ENCODE measurements at regions not wholly inside any gene's neighbourhood (a gene's known extent, or its start where the extent isn't known, plus 50 kb on each side); places are given as distances from the start of the nearest gene placed in this dataset.

DNA sequence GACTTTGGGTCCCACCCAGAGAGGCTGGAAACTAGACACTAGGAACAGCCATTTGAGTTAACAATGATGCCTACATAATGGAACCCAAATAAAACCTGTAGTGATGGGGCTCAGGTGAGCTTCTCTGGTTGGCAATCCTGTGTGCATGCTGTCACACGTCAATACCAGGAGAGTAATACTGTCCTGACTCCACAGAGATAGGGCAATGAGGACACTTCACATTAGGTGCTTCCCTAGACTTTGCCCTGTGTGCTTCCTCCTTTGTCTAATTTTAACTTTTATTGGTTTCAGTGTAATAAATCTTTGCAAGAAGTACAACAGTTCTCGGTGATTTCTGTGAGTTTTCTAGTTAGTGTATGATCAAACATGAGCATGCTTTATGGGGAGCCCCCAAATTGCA, 281.8 kb upstream of the ARRDC4 start:
- no peak for DNase-seq (ENCODE audit: low read depth)

DNA sequence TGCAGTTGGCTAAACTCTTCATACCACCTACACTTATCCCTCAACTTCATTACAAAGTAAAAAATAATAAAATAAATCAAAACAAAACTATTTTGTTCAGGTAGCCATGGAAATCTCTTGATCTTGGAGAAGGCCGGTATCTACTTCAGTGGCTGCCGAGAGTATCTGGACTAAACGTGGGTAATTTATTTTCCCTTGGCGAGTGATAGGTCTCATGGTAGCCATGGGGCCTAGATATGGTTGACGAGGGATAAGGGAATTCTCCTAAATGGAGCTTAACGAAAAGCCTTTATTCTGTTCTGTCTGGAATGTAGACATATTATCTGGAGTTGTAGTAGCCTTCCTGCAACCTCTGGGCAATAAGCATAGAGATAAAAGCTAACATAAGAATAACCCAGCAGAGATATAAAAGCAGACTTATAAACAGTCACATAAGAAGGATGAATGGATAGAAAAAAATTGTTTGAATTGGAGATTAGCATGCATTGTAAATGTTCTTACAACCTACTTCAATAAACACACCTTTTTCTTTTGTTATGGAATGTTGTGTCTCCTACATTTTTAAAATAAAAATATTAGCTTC, 281.3 kb upstream of the ARRDC4 start:
- no peak overlapping the region for H3K4me3 ChIP-seq (replicated peaks; ENCODE audit: low read depth, low read length)
- TF ChIP-seq, protein P1, sequence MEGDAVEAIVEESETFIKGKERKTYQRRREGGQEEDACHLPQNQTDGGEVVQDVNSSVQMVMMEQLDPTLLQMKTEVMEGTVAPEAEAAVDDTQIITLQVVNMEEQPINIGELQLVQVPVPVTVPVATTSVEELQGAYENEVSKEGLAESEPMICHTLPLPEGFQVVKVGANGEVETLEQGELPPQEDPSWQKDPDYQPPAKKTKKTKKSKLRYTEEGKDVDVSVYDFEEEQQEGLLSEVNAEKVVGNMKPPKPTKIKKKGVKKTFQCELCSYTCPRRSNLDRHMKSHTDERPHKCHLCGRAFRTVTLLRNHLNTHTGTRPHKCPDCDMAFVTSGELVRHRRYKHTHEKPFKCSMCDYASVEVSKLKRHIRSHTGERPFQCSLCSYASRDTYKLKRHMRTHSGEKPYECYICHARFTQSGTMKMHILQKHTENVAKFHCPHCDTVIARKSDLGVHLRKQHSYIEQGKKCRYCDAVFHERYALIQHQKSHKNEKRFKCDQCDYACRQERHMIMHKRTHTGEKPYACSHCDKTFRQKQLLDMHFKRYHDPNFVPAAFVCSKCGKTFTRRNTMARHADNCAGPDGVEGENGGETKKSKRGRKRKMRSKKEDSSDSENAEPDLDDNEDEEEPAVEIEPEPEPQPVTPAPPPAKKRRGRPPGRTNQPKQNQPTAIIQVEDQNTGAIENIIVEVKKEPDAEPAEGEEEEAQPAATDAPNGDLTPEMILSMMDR (IDR thresholded peaks at IDR 0.05; ENCODE audit: low read length, missing control alignments), result no peak
- DNase-seq (ENCODE audit: low read depth), result no peak

More for the DNA sequence above, 281.8 kb upstream of the ARRDC4 start:
- TF ChIP-seq, protein P1 (IDR thresholded peaks at IDR 0.05; ENCODE audit: low read length, missing control alignments), result no peak
- no peak overlapping the region for H3K4me3 ChIP-seq (replicated peaks; ENCODE audit: low read depth, low read length)

DNA sequence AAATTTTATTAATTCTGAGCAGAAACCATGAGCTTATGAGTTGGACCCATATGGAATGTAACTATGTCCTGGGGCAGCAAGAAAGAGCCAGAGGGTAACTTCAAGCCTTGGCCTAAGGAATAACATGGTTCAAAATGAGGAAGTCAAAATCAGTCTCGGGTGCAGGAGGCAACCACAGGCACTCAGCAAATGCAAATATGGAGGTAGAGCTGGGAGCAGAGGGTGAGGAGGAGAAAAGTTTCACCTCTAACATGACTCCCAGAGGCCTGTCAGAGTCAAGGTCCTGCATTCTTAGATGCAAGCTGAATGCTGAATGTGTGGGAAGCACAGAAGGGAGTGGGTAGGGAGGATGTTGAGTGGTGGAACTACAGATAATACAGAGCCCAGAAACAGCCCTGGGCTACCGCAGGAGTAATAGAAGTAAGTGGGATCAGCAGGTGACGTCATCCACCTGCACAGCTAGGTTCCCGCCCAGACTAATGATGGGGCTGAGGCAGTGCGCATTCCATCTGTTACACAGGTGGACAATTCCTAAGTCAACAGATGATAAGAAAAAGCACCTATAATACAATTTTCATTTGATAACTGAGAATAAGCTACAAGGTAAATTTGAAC, 279.8 kb upstream of the ARRDC4 start:
- no peak overlapping the region for H3K4me3 ChIP-seq (replicated peaks; ENCODE audit: low read depth, low read length)
- no peak for DNase-seq (ENCODE audit: low read depth)
- TF ChIP-seq, protein P1 (IDR thresholded peaks at IDR 0.05; ENCODE audit: low read length, missing control alignments), result no peak

DNA sequence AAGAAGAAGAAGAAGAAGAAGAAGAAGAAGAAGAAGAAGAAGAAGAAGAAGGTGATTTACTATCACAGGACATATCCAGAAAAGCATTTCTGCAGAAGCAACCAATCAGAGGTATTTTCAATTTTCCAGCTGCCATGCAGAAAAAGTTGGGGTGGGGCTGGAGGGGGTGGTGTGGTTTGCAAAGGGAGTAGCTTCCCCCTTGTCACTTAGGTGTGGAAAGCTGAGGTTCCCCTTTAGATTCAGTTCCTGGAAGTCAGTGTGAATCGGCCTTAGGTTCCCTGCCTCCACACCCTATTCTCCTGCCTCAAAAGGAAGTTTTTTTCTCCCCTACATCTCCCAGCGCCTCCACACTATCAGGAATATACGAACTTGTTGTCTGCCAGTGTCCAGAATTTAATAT, 276.7 kb upstream of the ARRDC4 start:
- DNase-seq (ENCODE audit: low read depth), result no peak
- H3K4me3 ChIP-seq (replicated peaks; ENCODE audit: low read depth, low read length), result no peak overlapping the region
- TF ChIP-seq, protein P1 (IDR thresholded peaks at IDR 0.05; ENCODE audit: low read length, missing control alignments), result no peak

DNA sequence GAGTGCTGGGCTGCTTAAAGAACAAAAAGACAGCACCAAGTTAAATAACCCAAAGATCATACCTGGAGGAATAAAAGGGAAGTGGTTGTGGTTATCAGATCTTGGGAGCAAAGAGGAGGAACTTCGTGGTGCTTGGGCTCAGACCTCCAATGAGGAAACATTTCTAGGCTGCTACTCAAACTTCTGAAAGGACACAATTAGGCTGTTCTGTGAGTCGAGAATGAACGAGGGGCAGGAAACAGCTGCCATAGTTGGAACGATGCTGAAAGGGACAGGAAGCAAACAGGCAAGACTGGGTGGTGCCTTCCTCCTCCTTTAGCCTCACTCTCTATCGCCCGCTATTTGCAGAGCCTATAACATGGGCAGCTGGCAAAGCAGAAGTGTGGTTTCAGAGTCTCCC, 276.3 kb upstream of the ARRDC4 start:
- no peak for DNase-seq (ENCODE audit: low read depth)
- TF ChIP-seq, protein P1 (IDR thresholded peaks at IDR 0.05; ENCODE audit: low read length, missing control alignments), result no peak
- H3K4me3 ChIP-seq (replicated peaks; ENCODE audit: low read depth, low read length), result no peak overlapping the region

DNA sequence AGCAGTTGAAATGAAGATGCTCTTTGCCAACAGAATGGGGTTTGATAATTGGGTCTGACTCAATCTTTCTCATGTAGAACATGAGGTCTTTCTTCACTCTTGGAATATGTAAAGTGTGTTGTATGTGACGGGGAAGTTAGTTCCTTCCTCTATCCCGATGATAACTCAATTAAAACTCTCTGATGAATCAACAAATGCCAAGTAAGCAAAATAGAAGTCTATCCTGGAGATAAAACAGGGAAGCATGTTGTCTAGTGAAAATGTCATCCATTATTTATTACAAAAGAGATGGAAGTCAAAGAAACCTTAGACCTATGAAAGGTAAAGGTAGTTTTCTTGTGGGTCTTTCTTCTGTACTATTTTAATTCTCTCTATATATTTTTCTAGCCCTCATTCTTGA, 274.2 kb upstream of the ARRDC4 start:
- H3K4me3 ChIP-seq (replicated peaks; ENCODE audit: low read depth, low read length), result no peak overlapping the region
- no peak for DNase-seq (ENCODE audit: low read depth)
- TF ChIP-seq, protein P1 (IDR thresholded peaks at IDR 0.05; ENCODE audit: low read length, missing control alignments), result no peak

DNA sequence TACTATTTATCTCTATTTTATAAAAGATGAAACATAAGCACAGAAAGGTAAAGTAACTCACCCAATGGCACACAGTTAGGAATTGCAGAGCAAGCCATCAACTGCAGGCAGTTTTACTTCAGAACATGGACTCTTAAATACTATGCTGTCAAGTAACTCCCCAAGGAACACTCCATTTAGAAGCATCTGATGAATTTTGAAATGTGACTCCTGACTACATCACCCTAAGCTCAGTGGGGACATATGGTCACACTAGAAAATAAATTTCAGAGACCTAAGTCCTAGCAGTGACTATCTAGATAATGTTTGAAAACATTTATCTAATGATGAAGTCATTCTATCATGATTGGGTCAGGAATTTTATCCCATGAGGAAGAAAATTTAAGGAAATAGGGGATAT, 272.8 kb upstream of the ARRDC4 start:
- no peak overlapping the region for H3K4me3 ChIP-seq (replicated peaks; ENCODE audit: low read depth, low read length)
- DNase-seq (ENCODE audit: low read depth), result no peak
- TF ChIP-seq, protein P1 (IDR thresholded peaks at IDR 0.05; ENCODE audit: low read length, missing control alignments), result no peak

Measured in fibroblast of pulmonary artery (primary cell).